ENCODE measurements at regions not wholly inside any gene's neighbourhood (a gene's known extent, or its start where the extent isn't known, plus 50 kb on each side); places are given as distances from the start of the nearest gene placed in this dataset.

DNA sequence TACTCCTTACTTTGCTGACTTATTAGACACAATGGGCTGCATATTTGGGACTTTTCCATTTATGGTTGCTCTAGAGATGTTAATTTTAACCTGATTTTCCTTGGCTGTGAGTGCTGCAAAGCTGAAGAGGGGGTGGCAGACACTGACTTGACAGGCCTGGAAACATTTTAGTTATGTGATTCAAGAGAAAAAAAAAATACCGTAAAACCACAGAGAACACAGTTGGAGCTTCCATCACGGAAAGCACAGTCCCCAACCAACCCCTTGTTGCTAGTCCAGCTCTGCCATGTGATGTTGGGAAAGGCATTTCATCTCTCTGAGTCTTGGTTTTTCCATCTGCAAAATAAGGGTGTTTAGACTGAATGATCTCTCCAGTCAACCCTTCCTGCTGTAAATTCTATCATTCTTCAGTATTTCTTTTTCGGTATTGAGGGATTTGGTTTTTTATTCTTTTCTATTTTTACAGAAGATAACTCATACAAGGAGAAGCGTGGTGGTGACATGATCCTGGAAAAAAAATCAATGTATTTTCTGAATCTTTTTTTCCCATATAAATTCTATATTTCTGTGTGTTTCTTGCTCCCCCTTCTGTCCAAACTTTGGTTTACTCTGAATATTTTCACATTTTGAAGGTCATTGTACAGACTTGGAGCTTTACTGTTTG, 246.1 kb downstream of the REEP3 start:
- H3K9ac ChIP-seq (ENCODE audit: low read length) = no peak overlapping the region
- ChIA-PET CTCF (interaction anchor here (0.7 to 2.2 kb wide), 2 partner anchors 600 to 603 kb away, joined by 3 to 11 read pairs; no protein-coding TSS in a partner anchor), POLR2A (no interaction called here)
- no peaks in the 10 kb centered on the region for H3K4me1 ChIP-seq (ENCODE audit: control insufficient read depth in 2 of 2, insufficient read depth in 2 of 2, low read length in 2 of 2)
- H4K20me1 ChIP-seq (ENCODE audit: control insufficient read depth, insufficient read depth, low read length, poor library complexity, severe bottlenecking) = no peaks in the 10 kb centered on the region
- H3K79me2 ChIP-seq (ENCODE audit: control insufficient read depth, insufficient read depth, low read length) = no peaks in the 10 kb centered on the region
- TF ChIP-seq, protein P1, sequence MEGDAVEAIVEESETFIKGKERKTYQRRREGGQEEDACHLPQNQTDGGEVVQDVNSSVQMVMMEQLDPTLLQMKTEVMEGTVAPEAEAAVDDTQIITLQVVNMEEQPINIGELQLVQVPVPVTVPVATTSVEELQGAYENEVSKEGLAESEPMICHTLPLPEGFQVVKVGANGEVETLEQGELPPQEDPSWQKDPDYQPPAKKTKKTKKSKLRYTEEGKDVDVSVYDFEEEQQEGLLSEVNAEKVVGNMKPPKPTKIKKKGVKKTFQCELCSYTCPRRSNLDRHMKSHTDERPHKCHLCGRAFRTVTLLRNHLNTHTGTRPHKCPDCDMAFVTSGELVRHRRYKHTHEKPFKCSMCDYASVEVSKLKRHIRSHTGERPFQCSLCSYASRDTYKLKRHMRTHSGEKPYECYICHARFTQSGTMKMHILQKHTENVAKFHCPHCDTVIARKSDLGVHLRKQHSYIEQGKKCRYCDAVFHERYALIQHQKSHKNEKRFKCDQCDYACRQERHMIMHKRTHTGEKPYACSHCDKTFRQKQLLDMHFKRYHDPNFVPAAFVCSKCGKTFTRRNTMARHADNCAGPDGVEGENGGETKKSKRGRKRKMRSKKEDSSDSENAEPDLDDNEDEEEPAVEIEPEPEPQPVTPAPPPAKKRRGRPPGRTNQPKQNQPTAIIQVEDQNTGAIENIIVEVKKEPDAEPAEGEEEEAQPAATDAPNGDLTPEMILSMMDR (IDR thresholded peaks at IDR 0.05) = no peak
- no peak for TF ChIP-seq EZH2 (IDR thresholded peaks at IDR 0.05; ENCODE audit: borderline replicate concordance, insufficient read depth, low read depth, low read length, poor library complexity, severe bottlenecking)
- H3K4me1 Mint-ChIP-seq = no peaks in the 10 kb centered on the region
- no peak overlapping the region for H3K4me2 ChIP-seq (replicated peaks; ENCODE audit: low read depth, low read length, poor library complexity, severe bottlenecking)
- H3K4me3 Mint-ChIP-seq = no peak overlapping the region
- H3K27me3 ChIP-seq (replicated peaks in 1 of 4; ENCODE audit: control extremely low read depth in 1 of 4, control insufficient read depth in 3 of 4, insufficient read depth in 4 of 4, low read length in 3 of 4) = no peaks in the 10 kb centered on the region
- H3K27ac Mint-ChIP-seq = no peak overlapping the region
- no peak overlapping the region for H2AFZ ChIP-seq (ENCODE audit: insufficient read depth, low read depth, low read length, poor library complexity, severe bottlenecking)
- DNase-seq (no peak), ATAC-seq (ENCODE audit: low read depth) (no peak)
- no peaks in the 10 kb centered on the region for H3K9me3 ChIP-seq (ENCODE audit: control extremely low read depth in 1 of 3, control insufficient read depth in 2 of 3, insufficient read depth in 1 of 3, low read length in 2 of 3)
- WGBS (ENCODE audit: insufficient coverage) = no CpG with 5 or more reads among the region's 4 CpGs
- H3K27me3 Mint-ChIP-seq = peaks cover 8% of the 10 kb centered on the region
- no peak overlapping the region for H3K27ac ChIP-seq (ENCODE audit: low read length in 2 of 2)
- no peaks in the 10 kb centered on the region for H3K36me3 ChIP-seq (replicated peaks in 1 of 2; ENCODE audit: control extremely low read depth in 1 of 2, control insufficient read depth in 1 of 2, extremely low read depth in 1 of 2, insufficient read depth in 2 of 2, low read length in 1 of 2)
- no peak overlapping the region for H3K4me3 ChIP-seq (ENCODE audit: control extremely low read depth in 1 of 5, extremely low read depth in 1 of 5, insufficient read depth in 1 of 5, low read depth in 2 of 5, low read length in 4 of 5)
- no peaks in the 10 kb centered on the region for H3K9me3 Mint-ChIP-seq (ENCODE audit: insufficient read depth)
- intact Hi-C loops (cut with micrococcal nuclease) = loop anchor here (1.0 kb wide), 1 partner anchor 601 kb away; no protein-coding TSS in a partner anchor

DNA sequence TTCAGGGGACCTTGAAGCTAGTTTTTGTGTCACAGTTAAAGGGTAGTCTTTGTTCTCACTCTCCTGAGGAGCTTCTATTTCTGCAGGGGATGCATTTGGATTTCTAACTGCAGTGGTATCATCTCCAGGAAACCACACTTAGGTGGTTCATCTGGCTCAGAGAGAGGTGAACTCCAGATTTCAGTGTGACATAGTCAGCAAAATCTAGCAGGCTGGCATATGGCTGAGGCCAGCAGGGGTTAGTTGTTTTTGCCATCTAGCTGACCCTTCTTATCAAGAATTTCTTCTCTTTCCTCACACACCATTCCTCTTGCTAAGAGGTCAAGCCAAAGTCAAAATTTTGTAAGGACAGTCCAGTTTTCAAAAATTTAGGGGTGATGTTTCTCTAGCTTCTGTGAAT, 248.2 kb downstream of the REEP3 start:
- H3K27ac Mint-ChIP-seq = no peak overlapping the region
- no peak overlapping the region for H3K9ac ChIP-seq (ENCODE audit: low read length)
- no peak for ATAC-seq (ENCODE audit: low read depth)
- no peak overlapping the region for H3K4me3 Mint-ChIP-seq
- no peaks in the 10 kb centered on the region for H3K36me3 ChIP-seq (replicated peaks in 1 of 2; ENCODE audit: control extremely low read depth in 1 of 2, control insufficient read depth in 1 of 2, extremely low read depth in 1 of 2, insufficient read depth in 2 of 2, low read length in 1 of 2)
- no peaks in the 10 kb centered on the region for H4K20me1 ChIP-seq (ENCODE audit: control insufficient read depth, insufficient read depth, low read length, poor library complexity, severe bottlenecking)
- H3K27ac ChIP-seq (ENCODE audit: low read length in 2 of 2) = no peak overlapping the region
- no peaks in the 10 kb centered on the region for H3K9me3 Mint-ChIP-seq (ENCODE audit: insufficient read depth)
- intact Hi-C loops (cut with micrococcal nuclease) = no loop called here
- H3K4me3 ChIP-seq (ENCODE audit: control extremely low read depth in 1 of 5, extremely low read depth in 1 of 5, insufficient read depth in 1 of 5, low read depth in 2 of 5, low read length in 4 of 5) = no peak overlapping the region
- no peak for TF ChIP-seq EZH2 (IDR thresholded peaks at IDR 0.05; ENCODE audit: borderline replicate concordance, insufficient read depth, low read depth, low read length, poor library complexity, severe bottlenecking)
- TF ChIP-seq, protein P1 (IDR thresholded peaks at IDR 0.05) = no peak
- no peak overlapping the region for H2AFZ ChIP-seq (ENCODE audit: insufficient read depth, low read depth, low read length, poor library complexity, severe bottlenecking)
- CTCF ChIA-PET = interaction anchor here (1.4 kb wide), 1 partner anchor 603 kb away, joined by 3 read pairs; no protein-coding TSS in a partner anchor
- no peaks in the 10 kb centered on the region for H3K4me1 ChIP-seq (ENCODE audit: control insufficient read depth in 2 of 2, insufficient read depth in 2 of 2, low read length in 2 of 2)
- no peak for DNase-seq
- H3K27me3 Mint-ChIP-seq = peaks cover 12% of the 10 kb centered on the region
- no peaks in the 10 kb centered on the region for H3K9me3 ChIP-seq (ENCODE audit: control extremely low read depth in 1 of 3, control insufficient read depth in 2 of 3, insufficient read depth in 1 of 3, low read length in 2 of 3)
- no peaks in the 10 kb centered on the region for H3K4me1 Mint-ChIP-seq
- H3K79me2 ChIP-seq (ENCODE audit: control insufficient read depth, insufficient read depth, low read length) = no peaks in the 10 kb centered on the region
- POLR2A ChIA-PET = no interaction called here
- H3K4me2 ChIP-seq (replicated peaks; ENCODE audit: low read depth, low read length, poor library complexity, severe bottlenecking) = no peak overlapping the region
- H3K27me3 ChIP-seq (replicated peaks in 1 of 4; ENCODE audit: control extremely low read depth in 1 of 4, control insufficient read depth in 3 of 4, insufficient read depth in 4 of 4, low read length in 3 of 4) = no peaks in the 10 kb centered on the region

All from B cell (primary cell).